GM23338 (cell line): ENCODE measurements at regions not wholly inside any gene's neighbourhood (a gene's known extent, or its start where the extent isn't known, plus 50 kb on each side); places are given as distances from the start of the nearest gene placed in this dataset.

Experiments used
- ATAC-seq: fragments of 200-7000 bp; cut with Tn5 transposase; 3 replicates; pipeline ENCODE4 v1.9.1; 2020
- DNase-seq: peaks from one replicate; pipeline ENCODE4 v3.0.0-alpha.2; 2015; ENCODE audit warnings: low spot score
- H2AFZ ChIP-seq: fragments of 200-600 bp; sonication (generic); 2 replicates; pipeline ENCODE4 v1.8.0; 2016; ENCODE audit warnings: antibody characterized with exemption, mild to moderate bottlenecking, moderate library complexity
- H3F3A ChIP-seq: fragments of 200-600 bp; sonication (generic); replicated peaks from 2 replicates; pipeline ENCODE4 v1.8.0; 2017; ENCODE audit warnings: antibody characterized with exemption, mixed run types, low read depth
- H3K27ac ChIP-seq: fragments of 200-600 bp; sonication (generic); 2 replicates; pipeline ENCODE4 v1.6.1; 2016; ENCODE audit warnings: low read depth
- H3K27me3 ChIP-seq: fragments of 200-600 bp; sonication (generic); 2 replicates; pipeline ENCODE4 v1.8.0; 2016; ENCODE audit warnings: mild to moderate bottlenecking, mixed run types, moderate library complexity; ENCODE audit not compliant: insufficient read depth
- H3K36me3 ChIP-seq: fragments of 200-600 bp; sonication (generic); 2 replicates; pipeline ENCODE4 v1.8.0; 2016; ENCODE audit warnings: mild to moderate bottlenecking; ENCODE audit not compliant: insufficient read depth
- H3K4me1 ChIP-seq: fragments of 200-600 bp; sonication (generic); 2 replicates; pipeline ENCODE4 v1.8.0; 2016; ENCODE audit warnings: mild to moderate bottlenecking, moderate library complexity; ENCODE audit not compliant: insufficient read depth
- H3K4me2 ChIP-seq: fragments of 200-600 bp; sonication (generic); 2 replicates; pipeline ENCODE4 v1.7.1; 2017; ENCODE audit warnings: mixed run types
- H3K4me3 ChIP-seq: fragments of 200-600 bp; sonication (generic); 2 replicates; pipeline ENCODE4 v1.6.1; 2016; ENCODE audit warnings: mixed run types
- H3K79me2 ChIP-seq: fragments of 200-600 bp; sonication (generic); replicated peaks from 2 replicates; pipeline ENCODE4 v1.8.0; 2017; ENCODE audit warnings: mild to moderate bottlenecking; ENCODE audit not compliant: insufficient read depth
- H3K9me2 ChIP-seq: fragments of 200-600 bp; sonication (generic); 2 replicates; pipeline ENCODE4 v1.8.0; 2017; ENCODE audit not compliant: insufficient read depth
- H4K20me1 ChIP-seq: fragments of 200-600 bp; sonication (generic); replicated peaks from 2 replicates; pipeline ENCODE4 v1.8.0; 2017; ENCODE audit warnings: mild to moderate bottlenecking; ENCODE audit not compliant: insufficient read depth
- H3K27ac Mint-ChIP-seq: 2 replicates; pipeline ENCODE4 v1.8.0; 2020; ENCODE audit warnings: inconsistent platforms, mild to moderate bottlenecking, moderate library complexity, mixed read lengths
- H3K27me3 Mint-ChIP-seq: 3 replicates; pipeline ENCODE4 v1.8.0; 2022; ENCODE audit warnings: low read depth, mild to moderate bottlenecking, moderate library complexity, mixed read lengths, inconsistent platforms; ENCODE audit not compliant: insufficient read depth, poor library complexity
- H3K36me3 Mint-ChIP-seq: 3 replicates; pipeline ENCODE4 v1.8.0; 2021; ENCODE audit warnings: low read depth, mild to moderate bottlenecking, inconsistent platforms, moderate library complexity, mixed read lengths
- H3K4me1 Mint-ChIP-seq: 3 replicates; pipeline ENCODE4 v1.8.0; 2020; ENCODE audit warnings: mild to moderate bottlenecking, inconsistent platforms, mixed read lengths
- H3K4me3 Mint-ChIP-seq: 3 replicates; pipeline ENCODE4 v1.8.0; 2021; ENCODE audit warnings: moderate library complexity, mild to moderate bottlenecking, inconsistent platforms, mixed read lengths
- H3K9me3 Mint-ChIP-seq: 3 replicates; pipeline ENCODE4 v1.8.0; 2020; ENCODE audit warnings: moderate library complexity, mild to moderate bottlenecking, inconsistent platforms, mixed read lengths
- CREB1 ChIP-seq: fragments of 250-450 bp; sonication (Bioruptor Pico); IDR thresholded peaks from 2 replicates; pipeline ENCODE4 v1.5.0; 2020; ENCODE audit warnings: low read depth, mild to moderate bottlenecking, moderate library complexity
- CTCF ChIP-seq, 2 experiments: fragments of 200-600 bp in 1 of 2; sonication (generic) in 1 of 2; conservative IDR thresholded peaks; 2 replicates each; pipeline versions ENCODE4 v1.5.1 to v1.6.1; 2016 to 2017; ENCODE audit warnings: antibody characterized with exemption in 2 of 2, low read depth in 2 of 2, mild to moderate bottlenecking in 2 of 2, moderate library complexity in 1 of 2
- EZH2 ChIP-seq: fragments of 200-600 bp; sonication (generic); IDR thresholded peaks from one replicate; pipeline ENCODE4 v1.8.0; 2017; ENCODE audit warnings: antibody characterized with exemption, mild to moderate bottlenecking, low read depth; ENCODE audit not compliant: unreplicated experiment
- EZH2phosphoT487 ChIP-seq: fragments of 200-600 bp; sonication (generic); IDR thresholded peaks from one replicate; pipeline ENCODE4 v1.8.1; 2018; ENCODE audit warnings: antibody characterized with exemption; ENCODE audit not compliant: unreplicated experiment
- JUNB ChIP-seq: IDR thresholded peaks from one replicate; pipeline ENCODE4 v1.6.1; 2016; ENCODE audit warnings: antibody characterized with exemption; ENCODE audit not compliant: unreplicated experiment
- NANOG ChIP-seq: IDR thresholded peaks from 2 replicates; pipeline ENCODE4 v1.6.1; 2016; ENCODE audit warnings: antibody characterized with exemption, borderline replicate concordance
- POLR2AphosphoS5 ChIP-seq: IDR thresholded peaks from 2 replicates; pipeline ENCODE4 v1.6.1; 2016; ENCODE audit warnings: antibody characterized with exemption, low read depth
- STAT1 ChIP-seq: IDR thresholded peaks from one replicate; pipeline ENCODE4 v1.6.1; 2016; ENCODE audit warnings: antibody characterized with exemption; ENCODE audit not compliant: unreplicated experiment
- ZNF114 ChIP-seq: fragments of 250-450 bp; sonication (Bioruptor Pico); IDR thresholded peaks from 2 replicates; pipeline ENCODE4 v1.5.0; 2020; ENCODE audit warnings: mild to moderate bottlenecking, moderate library complexity
- ZNF331 ChIP-seq: fragments of 250-450 bp; sonication (Bioruptor Pico); IDR thresholded peaks from 2 replicates; pipeline ENCODE4 v1.5.0; 2020; ENCODE audit warnings: low read depth, mild to moderate bottlenecking, moderate library complexity
- TF ChIP-seq, protein P1 (sequence below): IDR thresholded peaks from one replicate; pipeline ENCODE4 v1.6.1; 2018; ENCODE audit warnings: antibody characterized with exemption; ENCODE audit not compliant: unreplicated experiment

GRCh38 chr2:176657393-176657792 lies 388.2 kb downstream of the MTX2 start (continued):
- TF ChIP-seq, protein P1, sequence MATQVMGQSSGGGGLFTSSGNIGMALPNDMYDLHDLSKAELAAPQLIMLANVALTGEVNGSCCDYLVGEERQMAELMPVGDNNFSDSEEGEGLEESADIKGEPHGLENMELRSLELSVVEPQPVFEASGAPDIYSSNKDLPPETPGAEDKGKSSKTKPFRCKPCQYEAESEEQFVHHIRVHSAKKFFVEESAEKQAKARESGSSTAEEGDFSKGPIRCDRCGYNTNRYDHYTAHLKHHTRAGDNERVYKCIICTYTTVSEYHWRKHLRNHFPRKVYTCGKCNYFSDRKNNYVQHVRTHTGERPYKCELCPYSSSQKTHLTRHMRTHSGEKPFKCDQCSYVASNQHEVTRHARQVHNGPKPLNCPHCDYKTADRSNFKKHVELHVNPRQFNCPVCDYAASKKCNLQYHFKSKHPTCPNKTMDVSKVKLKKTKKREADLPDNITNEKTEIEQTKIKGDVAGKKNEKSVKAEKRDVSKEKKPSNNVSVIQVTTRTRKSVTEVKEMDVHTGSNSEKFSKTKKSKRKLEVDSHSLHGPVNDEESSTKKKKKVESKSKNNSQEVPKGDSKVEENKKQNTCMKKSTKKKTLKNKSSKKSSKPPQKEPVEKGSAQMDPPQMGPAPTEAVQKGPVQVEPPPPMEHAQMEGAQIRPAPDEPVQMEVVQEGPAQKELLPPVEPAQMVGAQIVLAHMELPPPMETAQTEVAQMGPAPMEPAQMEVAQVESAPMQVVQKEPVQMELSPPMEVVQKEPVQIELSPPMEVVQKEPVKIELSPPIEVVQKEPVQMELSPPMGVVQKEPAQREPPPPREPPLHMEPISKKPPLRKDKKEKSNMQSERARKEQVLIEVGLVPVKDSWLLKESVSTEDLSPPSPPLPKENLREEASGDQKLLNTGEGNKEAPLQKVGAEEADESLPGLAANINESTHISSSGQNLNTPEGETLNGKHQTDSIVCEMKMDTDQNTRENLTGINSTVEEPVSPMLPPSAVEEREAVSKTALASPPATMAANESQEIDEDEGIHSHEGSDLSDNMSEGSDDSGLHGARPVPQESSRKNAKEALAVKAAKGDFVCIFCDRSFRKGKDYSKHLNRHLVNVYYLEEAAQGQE: no peak
- TF ChIP-seq EZH2 (no peak), ZNF114 (CRISPR knock-in tag) (no peak)

- Histone ChIP-seq H3K4me1 (peaks cover 8% of the 10 kb centered on the region), H2AFZ (no peak overlapping the region), H3K4me2 (no peak overlapping the region), H3K9me2 (peaks cover 7% of the 10 kb centered on the region), H4K20me1 (no peaks in the 10 kb centered on the region), H3K27ac (no peak overlapping the region), H3K4me3 (no peak overlapping the region), H3K27me3 (peaks cover 30% of the 10 kb centered on the region), H3K79me2 (no peaks in the 10 kb centered on the region), H3F3A (no peaks in the 10 kb centered on the region), H3K36me3 (no peaks in the 10 kb centered on the region)
- ATAC-seq (no peak), DNase-seq (no peak)
- Mint-ChIP-seq H3K4me3 (no peak overlapping the region), H3K27me3 (peaks cover 18% of the 10 kb centered on the region), H3K27ac (no peak overlapping the region), H3K9me3 (no peaks in the 10 kb centered on the region), H3K36me3 (no peaks in the 10 kb centered on the region), H3K4me1 (peaks cover 15% of the 10 kb centered on the region)
- TF ChIP-seq, protein P1: no peak
- no peak for TF ChIP-seq NANOG
- TF ChIP-seq POLR2AphosphoS5: no peak
- TF ChIP-seq JUNB: no peak
- no peak for TF ChIP-seq CTCF (conservative IDR thresholded peaks at IDR 0.05; ENCODE audit: low read depth in 2 of 2)
- no peak for TF ChIP-seq EZH2phosphoT487
- TF ChIP-seq CREB1 (CRISPR knock-in tag): no peak
- no peak for TF ChIP-seq ZNF331
- TF ChIP-seq STAT1: no peak
- TF ChIP-seq EZH2: no peak
- no peak for TF ChIP-seq ZNF114 (CRISPR knock-in tag)
These were observed 389.5 kb downstream of the MTX2 start for GRCh38 chr2:176658708-176659107.
